ENCODE measurements at regions not wholly inside any gene's neighbourhood (a gene's known extent, or its start where the extent isn't known, plus 50 kb on each side); places are given as distances from the start of the nearest gene placed in this dataset.

DNA sequence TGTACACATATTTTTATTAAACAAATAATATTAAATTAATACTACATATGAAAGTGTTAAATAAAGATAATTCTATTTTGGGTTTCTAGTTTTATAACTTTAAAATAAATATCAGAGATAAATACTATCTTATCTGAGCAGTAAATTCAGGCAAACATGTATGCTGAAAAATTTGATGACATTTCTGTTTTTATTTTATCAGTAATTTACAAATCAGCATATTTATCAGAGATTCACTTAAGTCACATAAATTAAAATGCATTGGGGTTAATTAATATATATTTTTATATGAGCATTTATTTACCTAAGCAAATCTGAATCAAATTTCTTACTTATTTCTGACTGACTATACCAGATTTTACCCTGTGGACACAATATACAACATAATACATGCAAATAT lies 1499.8 kb downstream of the OTOL1 start:
- H3K36me3 ChIP-seq (ENCODE audit: insufficient read depth, low read length, poor library complexity, severe bottlenecking), result no peaks in the 10 kb centered on the region
- no peaks in the 10 kb centered on the region for H3K4me1 ChIP-seq (ENCODE audit: insufficient read depth, low read length, poor library complexity, severe bottlenecking)
- intact Hi-C loops (cut with micrococcal nuclease; ENCODE audit: unreplicated experiment), result no loop called here
- H3K9me3 ChIP-seq (ENCODE audit: low read depth, low read length, poor library complexity, severe bottlenecking), result peaks cover 12% of the 10 kb centered on the region
- DNase-seq (ENCODE audit: low spot score), result no peak
- no peak overlapping the region for H3K4me3 ChIP-seq (ENCODE audit: low read depth, low read length, poor library complexity, severe bottlenecking)
- H3K27me3 ChIP-seq (replicated peaks; ENCODE audit: insufficient read depth, low read depth, low read length, poor library complexity), result no peaks in the 10 kb centered on the region
- no peak for TF ChIP-seq EZH2 (IDR thresholded peaks at IDR 0.05; ENCODE audit: borderline replicate concordance, low read depth, low read length, poor library complexity, severe bottlenecking)
- TF ChIP-seq, protein P1, sequence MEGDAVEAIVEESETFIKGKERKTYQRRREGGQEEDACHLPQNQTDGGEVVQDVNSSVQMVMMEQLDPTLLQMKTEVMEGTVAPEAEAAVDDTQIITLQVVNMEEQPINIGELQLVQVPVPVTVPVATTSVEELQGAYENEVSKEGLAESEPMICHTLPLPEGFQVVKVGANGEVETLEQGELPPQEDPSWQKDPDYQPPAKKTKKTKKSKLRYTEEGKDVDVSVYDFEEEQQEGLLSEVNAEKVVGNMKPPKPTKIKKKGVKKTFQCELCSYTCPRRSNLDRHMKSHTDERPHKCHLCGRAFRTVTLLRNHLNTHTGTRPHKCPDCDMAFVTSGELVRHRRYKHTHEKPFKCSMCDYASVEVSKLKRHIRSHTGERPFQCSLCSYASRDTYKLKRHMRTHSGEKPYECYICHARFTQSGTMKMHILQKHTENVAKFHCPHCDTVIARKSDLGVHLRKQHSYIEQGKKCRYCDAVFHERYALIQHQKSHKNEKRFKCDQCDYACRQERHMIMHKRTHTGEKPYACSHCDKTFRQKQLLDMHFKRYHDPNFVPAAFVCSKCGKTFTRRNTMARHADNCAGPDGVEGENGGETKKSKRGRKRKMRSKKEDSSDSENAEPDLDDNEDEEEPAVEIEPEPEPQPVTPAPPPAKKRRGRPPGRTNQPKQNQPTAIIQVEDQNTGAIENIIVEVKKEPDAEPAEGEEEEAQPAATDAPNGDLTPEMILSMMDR (conservative IDR thresholded peaks at IDR 0.05; ENCODE audit: low read depth, low read length), result no peak
- H3K27ac ChIP-seq (ENCODE audit: low read depth, low read length, poor library complexity, severe bottlenecking), result no peak overlapping the region
- BruUV-seq (replicated peaks), result no TSS peak
- ChIA-PET CTCF (no interaction called here), POLR2A (ENCODE audit: low non-redundant PET) (no interaction called here)

DNA sequence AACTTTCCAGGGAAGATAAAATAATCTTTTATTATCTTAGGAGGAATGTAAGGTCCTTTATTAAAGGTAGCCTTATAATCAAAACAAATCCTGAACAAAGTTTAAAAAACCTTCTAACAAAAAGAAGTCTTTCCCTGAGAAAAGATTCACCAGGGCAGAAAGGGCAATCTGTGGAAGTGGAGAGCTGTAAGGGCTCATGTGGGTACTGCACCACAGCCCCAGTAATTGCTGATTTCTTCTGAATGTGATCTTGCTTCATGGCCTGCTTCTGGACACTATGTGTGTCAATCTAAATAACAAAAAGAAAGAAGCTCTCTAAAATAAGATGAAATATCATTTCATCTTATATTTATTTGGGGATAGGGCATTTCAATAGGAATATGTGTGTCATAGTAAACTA lies 1501.6 kb downstream of the OTOL1 start:
- no peak for DNase-seq (ENCODE audit: low spot score)
- Histone ChIP-seq H3K36me3 (ENCODE audit: insufficient read depth, low read length, poor library complexity, severe bottlenecking) (no peaks in the 10 kb centered on the region), H3K4me3 (ENCODE audit: low read depth, low read length, poor library complexity, severe bottlenecking) (no peak overlapping the region), H3K4me1 (ENCODE audit: insufficient read depth, low read length, poor library complexity, severe bottlenecking) (no peaks in the 10 kb centered on the region), H3K9me3 (ENCODE audit: low read depth, low read length, poor library complexity, severe bottlenecking) (peaks cover 12% of the 10 kb centered on the region), H3K27ac (ENCODE audit: low read depth, low read length, poor library complexity, severe bottlenecking) (no peak overlapping the region), H3K27me3 (replicated peaks; ENCODE audit: insufficient read depth, low read depth, low read length, poor library complexity) (no peaks in the 10 kb centered on the region)
- ChIA-PET CTCF (no interaction called here), POLR2A (ENCODE audit: low non-redundant PET) (no interaction called here)
- TF ChIP-seq, protein P1 (conservative IDR thresholded peaks at IDR 0.05; ENCODE audit: low read depth, low read length), result no peak
- no peak for TF ChIP-seq EZH2 (IDR thresholded peaks at IDR 0.05; ENCODE audit: borderline replicate concordance, low read depth, low read length, poor library complexity, severe bottlenecking)
- intact Hi-C loops (cut with micrococcal nuclease; ENCODE audit: unreplicated experiment), result loop anchor here (1.0 kb wide), 1 partner anchor 9 kb away; no protein-coding TSS in a partner anchor
- no TSS peak for BruUV-seq (replicated peaks)

DNA sequence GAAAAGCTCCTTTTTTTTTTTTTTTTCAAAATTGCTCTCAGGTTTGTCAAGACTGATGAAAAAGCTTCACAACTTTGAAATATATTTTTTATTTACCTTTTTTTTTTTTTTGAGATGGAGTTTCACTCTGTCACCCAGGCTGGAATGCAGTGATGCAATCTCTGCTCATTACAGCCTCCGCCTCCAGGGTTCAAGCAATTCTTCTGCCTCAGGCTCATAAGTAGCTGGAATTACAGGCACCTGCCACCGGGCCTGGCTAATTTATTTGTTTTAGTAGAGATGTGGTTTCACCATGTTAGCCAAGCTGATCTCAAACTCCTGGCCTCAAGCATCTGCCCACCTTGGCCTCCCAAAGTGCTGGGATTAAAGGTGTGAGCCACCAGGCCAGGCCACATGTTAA lies 1515.0 kb downstream of the OTOL1 start:
- H3K36me3 ChIP-seq (ENCODE audit: insufficient read depth, low read length, poor library complexity, severe bottlenecking), result no peaks in the 10 kb centered on the region
- ChIA-PET POLR2A (ENCODE audit: low non-redundant PET) (no interaction called here), CTCF (no interaction called here)
- H3K4me1 ChIP-seq (ENCODE audit: insufficient read depth, low read length, poor library complexity, severe bottlenecking), result no peaks in the 10 kb centered on the region
- BruUV-seq (replicated peaks), result no TSS peak
- H3K9me3 ChIP-seq (ENCODE audit: low read depth, low read length, poor library complexity, severe bottlenecking), result peaks cover under 1% of the 10 kb centered on the region
- TF ChIP-seq, protein P1 (conservative IDR thresholded peaks at IDR 0.05; ENCODE audit: low read depth, low read length), result no peak
- TF ChIP-seq EZH2 (IDR thresholded peaks at IDR 0.05; ENCODE audit: borderline replicate concordance, low read depth, low read length, poor library complexity, severe bottlenecking), result no peak
- no peak overlapping the region for H3K27ac ChIP-seq (ENCODE audit: low read depth, low read length, poor library complexity, severe bottlenecking)
- H3K4me3 ChIP-seq (ENCODE audit: low read depth, low read length, poor library complexity, severe bottlenecking), result no peak overlapping the region
- intact Hi-C loops (cut with micrococcal nuclease; ENCODE audit: unreplicated experiment), result no loop called here
- DNase-seq (ENCODE audit: low spot score), result no peak
- no peaks in the 10 kb centered on the region for H3K27me3 ChIP-seq (replicated peaks; ENCODE audit: insufficient read depth, low read depth, low read length, poor library complexity)

All from A673 (cell line).